ENCODE measurements at regions not wholly inside any gene's neighbourhood (a gene's known extent, or its start where the extent isn't known, plus 50 kb on each side); places are given as distances from the start of the nearest gene placed in this dataset.

GRCh38 chr6:23016696-23017095, 447.3 kb downstream of the HDGFL1 start:
- TF ChIP-seq CTCF (IDR thresholded peaks at IDR 0.05 in 8 of 11, conservative IDR thresholded peaks at IDR 0.05 in 3 of 11): no peak
- TF ChIP-seq POLR2A (IDR thresholded peaks at IDR 0.05): no peak
